HG02852 (cell line): ENCODE measurements at regions not wholly inside any gene's neighbourhood (a gene's known extent, or its start where the extent isn't known, plus 50 kb on each side); places are given as distances from the start of the nearest gene placed in this dataset.

Source experiments
- ATAC-seq: cut with Tn5 transposase; IDR thresholded peaks from one replicate; pipeline ENCODE4 v1.9.1; 2021; ENCODE audit warnings: mild to moderate bottlenecking, moderate library complexity; ENCODE audit not compliant: unreplicated experiment

GRCh38 chr12:107439026-107439738 is 246.4 kb upstream of the PWP1 start:
- ATAC-seq: no peak

DNA sequence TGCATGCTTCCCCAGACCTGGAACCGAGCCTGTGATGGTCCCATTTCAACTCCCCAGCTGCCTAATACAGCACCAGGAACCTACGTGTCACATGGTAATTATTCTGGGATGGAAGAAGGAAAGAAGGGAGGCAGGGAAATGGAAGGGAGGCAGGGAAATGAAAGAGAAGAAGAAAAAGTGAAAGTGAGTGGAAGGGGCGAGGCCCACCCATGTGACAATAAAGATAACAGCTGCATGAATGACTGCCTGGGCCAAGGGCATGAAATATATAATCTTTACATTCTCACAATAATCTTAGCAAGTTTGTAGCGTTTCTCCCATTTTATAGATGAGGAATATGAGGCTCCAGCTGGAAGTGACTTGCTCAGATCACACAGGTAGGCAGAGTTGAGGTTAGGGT is 245.0 kb upstream of the PWP1 start:
- no peak for ATAC-seq

GRCh38 chr12:107441665-107442300 is 243.8 kb upstream of the PWP1 start:
- no peak for ATAC-seq

DNA sequence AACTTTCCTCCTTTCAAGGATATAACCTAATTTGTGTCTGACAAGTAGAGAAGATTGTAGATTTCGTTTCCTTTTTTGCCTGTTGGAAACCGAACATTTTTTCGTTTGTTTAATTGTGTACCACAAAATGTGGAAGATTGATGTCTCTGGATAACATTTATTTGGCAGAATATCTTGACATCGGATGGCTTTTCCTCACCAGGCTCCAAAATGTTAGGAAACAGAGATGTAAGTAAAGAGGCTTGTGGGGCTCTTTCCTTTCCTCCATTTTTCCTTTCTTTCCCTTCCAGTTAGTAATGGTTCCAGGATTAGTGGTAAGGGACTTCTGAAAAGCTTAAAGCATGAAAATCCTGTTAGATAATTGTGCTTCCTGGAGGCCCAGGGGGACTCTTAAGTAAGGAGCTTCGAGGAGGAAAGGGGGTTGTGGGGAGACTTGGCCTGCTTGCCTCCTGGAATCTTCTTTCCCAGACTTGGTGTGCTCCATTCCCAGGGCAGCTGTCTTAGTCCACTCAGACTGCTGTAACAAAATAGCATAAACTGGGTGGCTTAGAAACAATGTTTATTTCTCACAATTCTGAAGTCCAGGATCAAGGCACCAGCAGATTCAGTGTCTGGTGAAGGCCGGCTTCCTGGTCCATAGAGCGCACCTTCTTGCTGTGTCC is 243.1 kb upstream of the PWP1 start:
- no peak for ATAC-seq

- ATAC-seq: no peak
Observed at GRCh38 chr12:107443320-107444090, 242.1 kb upstream of the PWP1 start.

- no peak for ATAC-seq
Observed at GRCh38 chr12:107444771-107445170, 240.8 kb upstream of the PWP1 start.

DNA sequence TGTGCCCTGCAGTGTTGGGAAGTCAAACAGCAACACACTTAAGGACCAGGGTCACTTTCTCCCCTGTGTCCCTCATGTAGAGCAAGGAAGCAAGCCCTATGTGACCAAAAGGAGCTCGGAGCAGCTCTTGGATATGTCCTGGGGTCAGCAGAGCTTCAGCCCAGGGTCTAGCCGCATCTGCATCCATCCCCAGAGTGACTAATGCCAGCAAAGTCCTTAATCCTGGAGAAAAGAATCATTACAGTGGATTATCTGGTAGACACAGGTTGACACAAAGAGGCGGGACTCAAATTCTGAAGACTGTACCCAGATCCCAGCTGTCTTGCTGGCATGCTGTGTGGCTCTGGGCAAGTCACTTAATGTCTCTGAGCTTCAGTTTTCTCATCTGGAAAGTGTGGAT is 239.1 kb upstream of the PWP1 start:
- no peak for ATAC-seq

GRCh38 chr12:107447336-107447735 is 238.3 kb upstream of the PWP1 start:
- no peak for ATAC-seq

DNA sequence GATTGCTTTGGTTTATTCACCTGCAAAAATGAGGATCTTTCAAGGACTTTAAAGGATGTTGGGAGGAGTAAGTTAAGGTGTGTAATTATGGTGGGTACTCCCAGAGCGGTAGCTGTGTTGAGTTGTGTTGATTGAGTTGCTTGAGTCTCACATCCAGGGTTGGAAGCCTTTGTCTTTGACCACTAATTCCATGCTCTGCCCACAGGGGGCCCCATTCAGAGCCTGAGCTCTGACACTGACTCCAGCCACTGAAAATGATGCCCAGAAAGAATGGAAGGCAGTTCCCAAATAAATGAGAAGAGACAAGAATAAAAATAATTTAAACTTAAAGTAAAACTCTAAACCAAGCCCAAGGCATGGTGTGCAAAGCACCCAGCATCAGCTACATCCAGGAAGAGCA is 237.4 kb upstream of the PWP1 start:
- ATAC-seq: no peak

DNA sequence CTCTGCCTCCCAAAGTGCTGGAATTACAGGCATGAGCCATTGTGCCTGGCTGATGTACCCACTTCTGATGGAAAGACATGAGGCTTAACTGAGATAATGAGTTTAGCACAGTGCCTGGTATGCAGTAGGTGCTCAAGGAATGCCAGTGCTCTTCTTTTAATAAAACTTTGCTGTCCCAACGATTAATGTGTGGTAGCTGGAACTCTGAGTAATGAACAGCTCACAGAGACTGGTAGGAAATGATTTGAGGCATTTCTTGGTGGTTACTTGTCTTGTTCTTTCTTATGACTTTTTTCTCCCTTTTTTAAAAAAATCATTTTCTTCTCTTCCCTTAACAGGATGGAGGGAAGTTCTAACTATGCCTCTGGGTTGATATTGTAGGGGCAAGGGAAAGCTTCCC is 235.7 kb upstream of the PWP1 start:
- no peak for ATAC-seq

DNA sequence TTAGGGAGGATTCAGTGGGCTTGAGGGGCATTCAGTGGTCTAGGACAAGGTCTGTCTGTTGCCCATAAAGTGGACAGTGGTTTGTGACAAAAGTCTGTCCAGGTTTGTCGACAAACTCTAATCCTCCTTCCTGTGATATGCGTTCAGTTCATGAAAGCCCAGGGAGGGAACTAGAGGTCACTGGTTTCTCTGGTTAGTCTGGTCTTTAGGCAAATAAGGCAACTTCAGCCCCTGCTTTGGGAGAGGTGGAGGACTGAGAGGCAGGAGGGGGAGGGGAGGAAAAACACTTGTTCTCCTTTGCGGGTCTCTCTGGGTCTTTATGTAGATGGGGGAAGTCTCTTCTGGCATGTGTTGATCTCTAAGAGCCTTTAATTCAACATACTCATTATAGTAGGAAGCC is 235.1 kb upstream of the PWP1 start:
- no peak for ATAC-seq

DNA sequence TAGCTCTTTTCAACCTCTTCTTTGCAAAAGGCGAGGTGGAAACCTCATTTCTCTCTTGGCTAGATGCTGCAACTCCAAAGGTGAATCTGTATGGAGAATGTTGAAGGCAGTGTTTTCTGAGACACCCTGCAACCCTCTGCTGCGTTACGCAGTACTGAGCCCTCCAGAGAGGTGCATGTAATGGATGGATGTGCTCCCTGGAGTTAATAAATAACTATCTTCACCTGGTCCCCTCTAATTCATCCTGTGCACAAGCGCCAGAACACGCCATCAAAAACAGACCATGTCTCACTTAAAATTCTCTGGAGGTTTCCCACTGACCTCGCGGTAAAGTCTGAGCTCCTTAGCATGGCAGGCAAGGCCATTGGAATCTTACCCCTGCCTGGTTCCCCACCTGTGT is 234.4 kb upstream of the PWP1 start:
- no peak for ATAC-seq

DNA sequence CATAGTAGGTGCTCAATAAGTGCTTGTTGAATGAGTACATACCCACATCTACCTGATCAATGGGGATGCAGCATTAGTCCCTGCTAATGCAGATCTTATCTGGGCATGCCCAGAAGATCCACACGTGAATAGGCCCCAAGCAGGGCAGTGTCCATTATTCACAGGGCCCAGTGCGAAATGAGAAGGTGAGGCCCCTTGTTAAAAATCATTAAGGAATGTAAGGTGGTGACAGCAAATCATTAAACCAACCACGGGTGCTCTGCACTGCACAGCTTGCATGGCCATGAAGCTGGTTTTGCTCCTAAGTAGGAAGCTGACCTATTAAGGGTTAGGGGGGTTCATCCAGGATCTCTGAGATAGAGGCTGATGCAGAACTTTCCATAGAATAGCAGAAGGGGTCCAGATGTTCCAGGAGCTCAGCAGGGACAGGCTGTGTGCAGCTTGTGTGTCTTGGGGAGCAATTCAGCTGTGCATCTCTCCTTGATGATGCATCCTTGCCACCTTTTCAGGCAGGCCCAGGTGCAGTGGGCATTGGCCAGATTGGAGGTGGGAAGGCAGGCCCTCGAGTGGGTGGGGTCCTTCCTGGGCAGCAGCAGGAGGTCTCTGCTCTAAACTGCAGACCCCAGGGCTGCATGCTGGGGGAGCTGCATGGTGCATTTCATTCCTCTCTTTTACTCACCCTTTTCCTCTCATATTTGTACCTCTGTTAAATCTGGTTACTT is 231.3 kb upstream of the PWP1 start:
- ATAC-seq: no peak

DNA sequence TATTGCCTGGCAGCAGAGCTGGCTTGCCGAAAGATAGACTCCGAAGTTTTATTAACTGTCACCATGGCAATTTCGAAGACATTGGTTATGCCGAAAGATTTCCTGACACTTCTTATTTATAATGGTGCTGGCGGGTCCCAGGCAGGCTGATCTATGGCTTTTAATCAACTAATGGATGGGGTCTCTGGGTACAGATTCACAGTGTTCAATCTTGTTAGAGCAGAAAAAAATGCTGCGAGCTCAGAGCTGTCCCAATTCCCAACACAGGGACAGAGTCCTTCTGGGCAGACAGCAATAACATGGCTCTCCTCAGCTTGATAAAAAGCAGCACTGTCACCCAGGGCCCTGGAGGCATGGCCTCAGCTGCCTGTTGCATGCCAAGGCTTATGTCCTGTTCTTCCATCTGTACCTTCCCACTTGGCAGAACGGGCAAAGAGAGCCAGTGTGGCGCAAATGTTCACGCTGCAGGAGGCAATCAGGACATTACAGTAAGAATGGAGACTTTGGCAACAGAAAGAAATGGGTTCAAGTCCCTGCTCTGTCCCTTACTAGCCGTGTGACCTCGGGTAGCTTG is 228.2 kb upstream of the PWP1 start:
- no peak for ATAC-seq

DNA sequence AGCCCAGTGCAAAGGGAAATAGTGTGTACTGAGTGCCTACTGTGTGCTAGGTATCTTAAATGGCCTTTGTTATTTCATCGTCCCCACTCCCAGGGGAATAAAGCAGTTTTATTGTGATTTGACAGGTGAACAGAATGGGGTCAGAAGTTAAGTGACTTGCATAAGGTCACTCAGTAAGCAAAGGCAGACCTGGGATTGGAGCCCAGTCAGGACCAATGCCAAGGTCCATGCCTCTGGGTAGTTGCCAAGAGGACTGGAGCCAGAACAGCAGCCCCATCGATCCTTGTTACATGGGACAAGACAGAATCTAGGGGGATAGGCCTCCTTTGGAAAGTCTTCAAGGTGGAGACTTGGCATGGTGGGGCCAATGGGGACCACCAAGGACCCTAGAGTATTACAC is 227.4 kb upstream of the PWP1 start:
- ATAC-seq: no peak

- no peak for ATAC-seq
Observed at GRCh38 chr12:107458990-107459389, 226.6 kb upstream of the PWP1 start.

DNA sequence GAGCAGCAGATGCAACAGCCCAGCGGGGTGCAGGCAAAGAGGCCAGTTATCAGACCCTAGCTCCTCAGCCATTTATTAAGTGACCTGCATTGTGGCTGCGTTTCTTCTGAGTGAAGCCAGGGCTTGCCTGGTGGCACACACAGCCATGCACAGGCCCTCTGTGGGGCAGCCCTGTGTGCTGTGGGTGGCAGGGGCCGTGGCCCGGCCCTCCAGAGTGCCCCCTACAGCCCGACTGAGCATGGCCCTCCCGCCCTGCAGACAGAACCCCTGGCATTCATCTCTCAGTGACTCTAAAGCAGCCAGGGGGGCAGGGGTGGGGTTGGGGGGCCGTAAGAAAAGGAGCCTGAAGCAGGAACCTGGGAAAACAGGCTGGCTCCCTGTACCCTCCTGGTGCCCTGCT is 226.0 kb upstream of the PWP1 start:
- ATAC-seq: no peak

- no peak for ATAC-seq
Observed at GRCh38 chr12:107461222-107461975, 224.2 kb upstream of the PWP1 start.

DNA sequence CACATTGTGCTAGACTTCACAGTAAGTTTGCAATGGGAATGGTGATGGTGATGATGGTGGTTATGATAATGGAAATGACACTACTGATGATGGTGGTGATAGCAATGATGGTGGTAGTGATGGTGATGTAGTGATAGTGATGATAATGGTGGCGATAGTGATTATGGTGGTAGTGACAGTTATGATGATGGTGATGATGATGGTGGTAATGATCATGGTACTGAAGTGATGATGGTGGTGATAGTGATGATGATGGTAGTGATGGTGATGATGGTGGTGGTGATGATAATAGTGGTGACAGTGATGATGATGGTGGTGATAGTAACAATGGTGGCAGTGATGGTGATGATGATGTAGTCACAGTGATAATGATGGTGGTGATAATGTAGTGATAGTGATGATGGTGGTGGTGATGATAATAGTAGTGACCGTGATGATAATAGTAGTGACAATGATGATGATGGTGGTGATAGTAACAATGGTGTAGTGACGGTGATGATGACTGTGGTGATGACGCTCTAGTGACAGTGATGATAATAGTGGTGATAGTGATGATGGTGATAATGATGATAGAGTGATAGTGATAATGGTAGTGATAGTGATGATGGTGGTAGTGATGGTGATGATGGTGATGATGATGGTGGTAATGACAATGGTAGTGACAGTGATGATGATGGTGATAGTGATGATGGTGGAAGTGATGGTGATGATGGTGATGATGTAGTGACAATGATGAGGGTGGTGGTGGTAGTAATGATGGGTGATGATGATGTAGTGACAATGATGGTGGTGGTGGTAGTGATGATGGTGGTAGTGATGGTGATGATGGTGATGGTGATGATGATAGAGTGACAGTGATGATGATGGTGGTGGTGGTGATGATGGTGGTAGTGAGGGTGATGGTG is 222.9 kb upstream of the PWP1 start:
- ATAC-seq: no peak
